HG03159 (cell line): ENCODE measurements at regions not wholly inside any gene's neighbourhood (a gene's known extent, or its start where the extent isn't known, plus 50 kb on each side); places are given as distances from the start of the nearest gene placed in this dataset.
"Not testable (repeated sequence)": the region's sequence is repeated elsewhere in the genome, so short reads cannot be mapped to it uniquely, and the experiment has no call there.

Source experiments
- ATAC-seq: cut with Tn5 transposase; IDR thresholded peaks from one replicate; pipeline ENCODE4 v1.9.1; 2021; ENCODE audit warnings: mild to moderate bottlenecking, moderate library complexity; ENCODE audit not compliant: unreplicated experiment

GRCh38 chr6:114989279-114989964 lies 646.6 kb upstream of the HS3ST5 start:
- peak; percentile 98 for ATAC-seq

- no peak for ATAC-seq
Measured at GRCh38 chr6:114987281-114987680, 644.5 kb upstream of the HS3ST5 start.

GRCh38 chr6:114955363-114955762 lies 612.5 kb upstream of the HS3ST5 start:
- no peak for ATAC-seq

GRCh38 chr6:114952229-114952628 lies 609.4 kb upstream of the HS3ST5 start:
- no peak for ATAC-seq

- no peak for ATAC-seq
Measured at GRCh38 chr6:114945392-114945791, 602.6 kb upstream of the HS3ST5 start.

GRCh38 chr6:114941078-114941477 lies 598.3 kb upstream of the HS3ST5 start:
- no peak for ATAC-seq

GRCh38 chr6:114940181-114940580 lies 597.4 kb upstream of the HS3ST5 start:
- no peak for ATAC-seq

- ATAC-seq, result no peak
Measured at GRCh38 chr6:114939630-114940029, 596.8 kb upstream of the HS3ST5 start.

GRCh38 chr6:114936080-114936479 lies 593.3 kb upstream of the HS3ST5 start:
- no peak for ATAC-seq

- no peak for ATAC-seq
Measured at GRCh38 chr6:114934079-114934478, 591.3 kb upstream of the HS3ST5 start.

- ATAC-seq, result not testable (repeated sequence)
Measured at GRCh38 chr6:114928731-114929130, 585.9 kb upstream of the HS3ST5 start.

- ATAC-seq, result no peak
Measured at GRCh38 chr6:114906096-114906495, 563.3 kb upstream of the HS3ST5 start.

GRCh38 chr6:114897536-114897935 lies 554.7 kb upstream of the HS3ST5 start:
- ATAC-seq, result no peak

- no peak for ATAC-seq
Measured at GRCh38 chr6:114892211-114892610, 549.4 kb upstream of the HS3ST5 start.

- ATAC-seq, result no peak
Measured at GRCh38 chr6:114888241-114888640, 545.4 kb upstream of the HS3ST5 start.

GRCh38 chr6:114886670-114887436 lies 544.0 kb upstream of the HS3ST5 start:
- no peak for ATAC-seq

- ATAC-seq, result no peak
Measured at GRCh38 chr6:114879693-114880092, 536.9 kb upstream of the HS3ST5 start.

- no peak for ATAC-seq
Measured at GRCh38 chr6:114878091-114878490, 535.3 kb upstream of the HS3ST5 start.

- no peak for ATAC-seq
Measured at GRCh38 chr6:114874410-114874809, 531.6 kb upstream of the HS3ST5 start.

GRCh38 chr6:114865506-114865905 lies 522.7 kb upstream of the HS3ST5 start:
- not testable (repeated sequence) for ATAC-seq

- ATAC-seq, result no peak
Measured at GRCh38 chr6:114863610-114864009, 520.8 kb upstream of the HS3ST5 start.

- ATAC-seq, result no peak
Measured at GRCh38 chr6:114862819-114863218, 520.0 kb upstream of the HS3ST5 start.
